Superior temporal gyrus (tissue), 1 donor: ENCODE measurements at regions not wholly inside any gene's neighbourhood (a gene's known extent, or its start where the extent isn't known, plus 50 kb on each side); places are given as distances from the start of the nearest gene placed in this dataset.

Experiments
- DNase-seq: peaks from one replicate; pipeline ENCODE4 v3.0.0-alpha.2; 2016; ENCODE audit errors: extremely low spot score

GRCh38 chr1:212526111-212526491 lies 82.5 kb upstream of the ATF3 start:
- DNase-seq: no peak

- DNase-seq: no peak
These were observed 80.1 kb upstream of the ATF3 start for GRCh38 chr1:212528501-212528900.

- DNase-seq: peak; percentile 44
These were observed 79.3 kb upstream of the ATF3 start for GRCh38 chr1:212529211-212529741.

GRCh38 chr1:212531267-212531666 lies 77.3 kb upstream of the ATF3 start:
- no peak for DNase-seq

- no peak for DNase-seq
These were observed 76.8 kb upstream of the ATF3 start for GRCh38 chr1:212531796-212532195.

- no peak for DNase-seq
These were observed 76.0 kb upstream of the ATF3 start for GRCh38 chr1:212532469-212533147.

- no peak for DNase-seq
These were observed 75.4 kb upstream of the ATF3 start for GRCh38 chr1:212533148-212533517.

- DNase-seq: no peak
These were observed 72.0 kb upstream of the ATF3 start for GRCh38 chr1:212536586-212536985.

- no peak for DNase-seq
These were observed 71.0 kb upstream of the ATF3 start for GRCh38 chr1:212537610-212538009.

GRCh38 chr1:212539737-212540430 lies 68.7 kb upstream of the ATF3 start:
- peak; percentile 75 for DNase-seq

- DNase-seq: peak; percentile 42
These were observed 65.8 kb upstream of the ATF3 start for GRCh38 chr1:212542761-212543187.

- DNase-seq: no peak
These were observed 64.5 kb upstream of the ATF3 start for GRCh38 chr1:212544110-212544509.

- peak; percentile 65 for DNase-seq
These were observed 62.5 kb upstream of the ATF3 start for GRCh38 chr1:212545941-212546635.

GRCh38 chr1:212549503-212550017 lies 59.0 kb upstream of the ATF3 start:
- DNase-seq: no peak

- no peak for DNase-seq
These were observed 56.6 kb upstream of the ATF3 start for GRCh38 chr1:212551929-212552328.

GRCh38 chr1:212553676-212554075 lies 54.9 kb upstream of the ATF3 start:
- no peak for DNase-seq

GRCh38 chr1:212554401-212554800 lies 54.2 kb upstream of the ATF3 start:
- DNase-seq: no peak

- DNase-seq: no peak
These were observed 53.1 kb upstream of the ATF3 start for GRCh38 chr1:212555426-212555825.

GRCh38 chr1:212556822-212557549 lies 51.6 kb upstream of the ATF3 start:
- no peak for DNase-seq

GRCh38 chr1:212557739-212558692 lies 50.5 kb upstream of the ATF3 start:
- DNase-seq: peak; percentile 36
